HUDEP-2 (cell line): ENCODE measurements at regions not wholly inside any gene's neighbourhood (a gene's known extent, or its start where the extent isn't known, plus 50 kb on each side); places are given as distances from the start of the nearest gene placed in this dataset.

ENCODE experiments used
- DNase-seq, 76 experiments: peaks; one replicate each; lab custom pipeline; 2025; ENCODE audit not compliant: unreplicated experiment in 76 of 76; lab: John Stamatoyannopoulos, UW

- no peak for DNase-seq
Measured at GRCh38 chr17:72421128-72422092, 300.6 kb downstream of the SOX9 start.

DNA sequence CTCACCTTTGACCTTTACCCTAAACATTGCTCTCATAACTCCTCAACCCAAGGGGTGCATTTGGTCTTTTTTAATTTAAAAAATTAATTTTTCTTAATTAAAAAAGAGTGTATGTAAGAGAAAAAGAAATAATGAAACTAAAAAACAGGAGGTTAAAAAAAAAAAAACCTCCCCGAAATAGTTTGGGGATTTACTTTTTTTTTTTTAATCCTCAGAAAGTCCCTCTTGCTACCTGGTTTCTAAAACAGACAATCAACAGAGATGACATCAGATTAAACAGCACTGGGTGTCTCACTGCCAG lies 301.3 kb downstream of the SOX9 start:
- no peak for DNase-seq

GRCh38 chr17:72422505-72423285 lies 301.9 kb downstream of the SOX9 start:
- no peak for DNase-seq

DNA sequence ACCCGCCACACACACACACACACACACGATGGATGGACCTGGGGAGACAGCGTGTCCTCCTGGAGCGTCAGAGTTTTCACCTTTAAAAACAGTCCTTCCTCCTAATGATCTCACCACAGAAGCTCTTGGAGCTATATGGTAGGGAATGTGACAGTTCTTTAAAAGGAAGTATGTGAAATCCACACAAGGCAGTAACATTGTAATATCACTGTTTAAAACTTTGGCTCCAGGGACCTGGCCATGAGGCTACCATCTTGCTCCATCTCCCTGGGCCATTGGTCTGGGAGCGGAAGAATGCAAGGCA lies 302.4 kb downstream of the SOX9 start:
- no peak for DNase-seq

- DNase-seq = no peak
Measured at GRCh38 chr17:72423718-72424117, 302.9 kb downstream of the SOX9 start.

DNA sequence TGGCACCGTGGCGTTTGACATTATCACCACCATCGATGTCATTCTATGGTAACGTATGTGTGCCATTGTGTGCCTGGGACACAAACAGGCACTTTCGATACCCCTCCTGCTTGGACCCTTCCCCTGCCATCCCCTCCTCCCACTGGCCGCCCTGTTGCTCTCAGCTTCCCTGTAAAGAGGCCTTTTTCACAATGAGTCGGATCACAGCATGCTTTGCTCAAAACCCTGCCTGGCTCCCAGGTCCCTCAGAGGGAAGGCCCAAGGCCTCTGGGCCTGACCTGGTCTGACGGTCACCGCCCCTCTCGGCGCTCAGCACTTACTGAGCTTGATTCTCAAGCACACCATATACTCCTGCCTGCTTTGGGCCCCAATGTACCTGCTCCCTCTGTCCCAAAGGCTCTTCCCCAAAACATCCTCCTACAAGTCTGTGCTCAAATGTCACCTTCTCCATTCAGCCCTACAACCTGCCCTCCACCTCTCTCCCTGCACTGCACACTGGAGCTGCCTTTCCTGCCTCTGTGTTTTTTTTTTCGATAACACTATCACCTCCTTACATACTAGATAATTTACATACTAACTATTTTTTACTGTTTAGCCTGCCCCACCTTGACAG lies 303.8 kb downstream of the SOX9 start:
- no peak for DNase-seq

GRCh38 chr17:72425133-72425793 lies 304.4 kb downstream of the SOX9 start:
- DNase-seq = no peak

DNA sequence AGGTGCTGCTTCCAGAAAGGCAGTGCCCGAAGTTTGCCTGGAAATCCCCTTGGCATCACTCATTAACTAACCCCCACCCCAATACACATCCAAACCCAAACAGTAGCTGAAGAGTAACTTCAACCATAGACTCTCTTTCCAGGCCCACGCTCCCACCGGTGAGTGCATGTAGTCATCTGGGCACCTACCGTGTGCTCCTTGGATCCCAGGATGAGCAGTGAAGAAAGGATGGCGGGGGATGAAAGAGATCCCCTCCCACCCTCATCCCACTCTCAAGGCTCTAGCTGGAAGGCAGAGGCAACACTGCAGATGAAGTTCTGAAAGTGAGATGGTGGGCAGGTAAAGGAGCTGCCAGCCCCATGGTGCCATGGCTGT lies 305.0 kb downstream of the SOX9 start:
- DNase-seq = no peak

GRCh38 chr17:72426321-72426720 lies 305.5 kb downstream of the SOX9 start:
- no peak for DNase-seq

DNA sequence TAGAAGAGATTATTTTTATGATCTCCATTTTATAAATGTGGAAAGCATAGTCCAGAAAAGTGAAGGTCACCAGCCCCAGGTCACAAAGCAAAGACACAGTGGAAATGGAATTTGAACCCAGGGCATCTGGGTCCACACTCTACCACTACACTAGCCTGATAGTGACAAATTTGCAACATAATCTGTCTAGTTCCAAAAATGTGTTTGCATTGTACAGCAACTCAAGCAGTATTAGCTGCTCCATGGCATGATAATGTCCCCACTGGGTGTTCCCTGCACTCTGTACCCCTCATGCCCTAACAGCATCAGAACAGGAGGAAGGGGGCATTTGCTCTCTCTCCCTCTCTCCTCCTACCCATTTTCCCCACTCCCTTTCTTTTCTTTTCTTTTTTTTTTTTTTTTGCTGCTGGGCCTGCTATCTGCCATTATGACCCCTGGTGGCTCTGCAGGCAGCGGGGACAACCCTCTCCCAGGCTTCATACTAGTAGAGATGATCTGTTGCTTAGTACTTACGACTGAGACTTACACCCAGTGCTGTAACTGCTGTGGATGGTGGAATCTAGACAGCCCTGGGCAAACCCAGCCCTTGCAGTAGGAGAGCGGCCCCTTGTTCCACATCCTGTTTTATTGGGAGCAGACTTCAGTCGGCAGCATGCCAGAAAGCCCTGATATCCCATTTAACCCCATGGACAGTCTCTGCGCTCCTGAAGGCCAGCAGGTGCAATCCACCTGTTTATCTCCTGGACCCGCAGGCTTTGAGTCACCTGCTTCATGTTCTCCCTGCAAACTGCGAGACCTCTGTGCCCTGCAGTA lies 306.3 kb downstream of the SOX9 start:
- no peak for DNase-seq

- no peak for DNase-seq
Measured at GRCh38 chr17:72427761-72428109, 306.9 kb downstream of the SOX9 start.

DNA sequence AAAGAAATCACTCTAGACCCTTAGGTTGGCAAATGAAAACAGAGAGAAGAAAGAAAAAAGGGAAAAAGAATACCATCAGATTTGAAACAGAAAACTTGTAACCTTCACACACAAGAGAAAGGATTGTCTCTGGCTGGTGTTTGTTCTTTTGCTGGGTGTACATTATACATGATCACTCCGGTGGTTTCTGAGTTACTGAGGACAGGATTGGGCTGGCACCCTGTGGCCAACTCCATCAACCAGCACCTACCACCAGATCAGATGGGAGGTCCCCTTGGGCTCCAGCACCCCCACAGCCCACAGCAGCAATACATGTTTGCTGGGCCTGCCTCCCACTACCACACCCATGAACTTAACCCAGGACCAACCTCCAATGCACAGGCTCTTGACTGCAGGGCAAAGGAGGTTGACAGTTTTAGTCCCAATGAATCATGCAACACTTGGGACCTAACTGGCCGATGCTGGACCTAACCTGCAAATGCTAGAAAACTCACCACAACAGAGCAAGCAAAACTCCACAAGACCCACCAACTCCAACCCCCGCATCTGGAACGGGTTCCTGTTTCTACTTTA lies 308.3 kb downstream of the SOX9 start:
- DNase-seq = no peak

- DNase-seq = no peak
Measured at GRCh38 chr17:72430611-72431432, 310.0 kb downstream of the SOX9 start.

- no peak for DNase-seq
Measured at GRCh38 chr17:72432143-72432621, 311.4 kb downstream of the SOX9 start.

DNA sequence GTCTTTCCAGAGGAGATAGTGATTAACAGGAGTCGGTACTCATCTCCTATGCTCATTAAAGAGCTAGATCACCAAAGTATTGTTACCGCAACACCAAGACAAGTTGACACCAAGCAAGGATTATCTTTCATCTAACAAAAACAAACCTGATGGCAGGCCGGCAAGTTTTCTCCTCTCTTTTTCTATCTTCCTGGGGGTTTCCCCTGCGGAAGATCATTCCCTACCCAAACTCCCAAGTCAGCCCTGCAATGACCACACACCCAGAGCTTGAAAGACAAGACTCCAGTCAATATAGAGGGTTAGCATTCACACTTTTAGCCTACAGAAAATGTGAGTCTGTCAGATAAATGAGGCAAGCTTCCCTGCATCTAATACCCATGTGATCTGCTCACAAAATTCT lies 312.1 kb downstream of the SOX9 start:
- DNase-seq = no peak

DNA sequence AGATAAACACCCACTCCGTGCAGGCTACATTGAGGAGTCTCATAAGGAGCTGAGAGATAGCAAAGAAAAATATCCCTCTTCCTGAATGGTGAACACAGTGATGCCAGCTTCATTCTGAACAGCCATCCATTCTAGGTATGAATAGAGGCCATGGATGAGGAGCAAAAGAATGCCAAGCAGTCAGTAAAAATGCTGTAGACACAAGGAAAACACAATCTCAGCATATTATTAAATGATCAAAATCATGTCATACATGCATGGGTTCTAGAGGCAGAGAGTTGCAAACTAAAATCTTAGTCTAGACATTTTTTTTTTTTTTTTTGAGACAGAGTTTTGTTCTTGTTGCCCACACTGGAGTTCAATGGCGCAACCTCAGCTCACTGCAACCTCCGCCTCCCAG lies 313.0 kb downstream of the SOX9 start:
- DNase-seq = no peak

DNA sequence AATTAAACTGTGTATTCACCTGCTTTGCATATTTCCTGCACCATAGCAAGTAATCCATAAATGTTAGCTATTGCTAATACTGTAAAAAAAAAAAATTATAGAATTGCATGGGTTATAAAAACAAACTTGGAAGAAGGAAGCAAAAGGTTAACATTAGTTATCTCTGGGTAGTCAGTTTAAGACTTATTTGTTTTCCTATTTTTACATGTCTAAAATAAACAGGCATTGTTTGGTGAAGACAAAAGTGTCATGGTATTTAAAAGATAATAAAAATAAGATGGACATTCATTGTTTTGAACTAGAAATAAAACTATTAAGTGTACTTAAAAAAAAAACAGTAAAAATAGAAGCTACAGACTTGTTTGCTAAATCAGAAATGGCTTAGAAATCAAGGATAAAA lies 313.8 kb downstream of the SOX9 start:
- no peak for DNase-seq

DNA sequence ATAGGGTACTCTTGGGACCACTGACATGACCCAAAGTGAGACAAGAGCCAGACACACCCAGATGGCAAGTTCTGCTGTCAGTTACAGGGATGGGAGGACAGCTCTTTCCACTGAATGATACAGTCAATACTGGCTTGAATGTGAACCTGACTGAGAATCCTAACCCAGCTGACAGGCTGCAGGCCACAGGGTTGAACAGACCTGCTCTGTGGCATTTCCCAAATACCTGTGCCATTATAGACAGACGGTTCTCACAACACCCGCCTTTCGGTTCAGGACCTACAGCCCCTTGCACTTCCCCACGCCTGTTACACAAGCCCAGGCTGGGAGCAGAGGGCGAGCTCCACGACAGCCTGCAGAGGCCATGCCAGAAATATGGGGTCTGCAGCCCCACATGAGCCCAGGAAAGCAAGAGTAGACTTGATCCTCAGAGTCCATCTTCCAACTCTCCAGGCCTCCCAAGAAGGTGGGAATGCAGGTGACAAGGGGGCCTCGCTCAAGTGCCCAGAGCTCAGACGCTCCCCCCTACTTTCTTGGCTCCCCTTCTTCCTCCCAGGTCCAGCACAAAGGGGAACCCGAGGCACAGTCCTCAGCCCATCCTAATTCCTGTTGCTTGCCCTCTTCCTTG lies 314.3 kb downstream of the SOX9 start:
- DNase-seq = no peak

- no peak for DNase-seq
Measured at GRCh38 chr17:72438783-72439182, 318.0 kb downstream of the SOX9 start.
